Esophagus squamous epithelium (tissue), 4 donors: ENCODE measurements at regions not wholly inside any gene's neighbourhood (a gene's known extent, or its start where the extent isn't known, plus 50 kb on each side); places are given as distances from the start of the nearest gene placed in this dataset.

Source experiments
- POLR2A ChIP-seq, 4 donors: fragments of 450-650 bp; IDR thresholded peaks; one replicate each; pipeline ENCODE4 v1.6.1; 2017; ENCODE audit warnings: antibody characterized with exemption in 4 of 4, mild to moderate bottlenecking in 4 of 4, moderate library complexity in 3 of 4
- TF ChIP-seq, protein P1 (sequence below), 6 experiments: fragments of 450-650 bp in 4 of 6; fragments of 200-600 bp in 2 of 6; sonication (generic) in 2 of 6; IDR thresholded peaks; one replicate each; pipeline ENCODE4 v1.5.1; 2016 to 2019; ENCODE audit warnings: antibody characterized with exemption in 6 of 6, mild to moderate bottlenecking in 4 of 6, moderate library complexity in 4 of 6

DNA sequence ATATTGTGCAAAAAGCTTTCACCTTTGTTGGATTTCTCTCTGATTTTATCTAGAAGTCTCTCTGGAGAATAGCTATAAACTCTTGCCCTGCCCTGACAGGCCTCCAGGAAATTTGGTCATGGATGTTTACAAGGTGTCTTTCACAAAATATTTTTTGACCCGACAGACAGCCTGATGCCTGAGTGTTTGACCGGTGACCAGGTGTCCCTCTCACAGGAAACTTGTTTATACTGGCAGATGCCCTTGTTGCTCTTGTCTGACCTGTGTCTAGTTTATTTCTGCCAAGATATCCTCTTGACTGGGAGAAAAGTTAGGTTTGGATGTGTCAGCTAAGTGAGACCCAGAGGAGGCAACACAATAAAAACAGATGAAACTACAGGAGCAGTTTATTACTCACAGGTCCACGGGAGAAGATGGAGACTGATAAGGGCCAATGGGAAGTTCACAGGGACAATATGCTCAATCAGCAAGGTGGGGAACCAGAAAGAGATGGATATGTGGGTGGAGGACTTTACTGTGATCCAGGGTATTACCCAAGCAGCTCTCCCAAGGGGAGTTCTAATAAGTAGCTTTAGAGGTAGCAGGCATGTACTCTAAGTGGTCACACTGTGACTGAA, 243.3 kb downstream of the ARAP2 start:
- no peak for TF ChIP-seq POLR2A (IDR thresholded peaks at IDR 0.05)
- TF ChIP-seq, protein P1, sequence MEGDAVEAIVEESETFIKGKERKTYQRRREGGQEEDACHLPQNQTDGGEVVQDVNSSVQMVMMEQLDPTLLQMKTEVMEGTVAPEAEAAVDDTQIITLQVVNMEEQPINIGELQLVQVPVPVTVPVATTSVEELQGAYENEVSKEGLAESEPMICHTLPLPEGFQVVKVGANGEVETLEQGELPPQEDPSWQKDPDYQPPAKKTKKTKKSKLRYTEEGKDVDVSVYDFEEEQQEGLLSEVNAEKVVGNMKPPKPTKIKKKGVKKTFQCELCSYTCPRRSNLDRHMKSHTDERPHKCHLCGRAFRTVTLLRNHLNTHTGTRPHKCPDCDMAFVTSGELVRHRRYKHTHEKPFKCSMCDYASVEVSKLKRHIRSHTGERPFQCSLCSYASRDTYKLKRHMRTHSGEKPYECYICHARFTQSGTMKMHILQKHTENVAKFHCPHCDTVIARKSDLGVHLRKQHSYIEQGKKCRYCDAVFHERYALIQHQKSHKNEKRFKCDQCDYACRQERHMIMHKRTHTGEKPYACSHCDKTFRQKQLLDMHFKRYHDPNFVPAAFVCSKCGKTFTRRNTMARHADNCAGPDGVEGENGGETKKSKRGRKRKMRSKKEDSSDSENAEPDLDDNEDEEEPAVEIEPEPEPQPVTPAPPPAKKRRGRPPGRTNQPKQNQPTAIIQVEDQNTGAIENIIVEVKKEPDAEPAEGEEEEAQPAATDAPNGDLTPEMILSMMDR (IDR thresholded peaks at IDR 0.05), result no peak
